Stromal cell of bone marrow (primary cell): ENCODE measurements at regions not wholly inside any gene's neighbourhood (a gene's known extent, or its start where the extent isn't known, plus 50 kb on each side); places are given as distances from the start of the nearest gene placed in this dataset.
"Not testable (repeated sequence)": the region's sequence is repeated elsewhere in the genome, so short reads cannot be mapped to it uniquely, and the experiment has no call there.

Experiments
- DNase-seq: peaks from one replicate; pipeline ENCODE4 v3.0.0-alpha.2; 2012; ENCODE audit warnings: low read depth

GRCh38 chr3:101913168-101913567 is 63.9 kb downstream of the NFKBIZ start:
- no peak for DNase-seq

GRCh38 chr3:101917761-101918160 is 68.4 kb downstream of the NFKBIZ start:
- not testable (repeated sequence) for DNase-seq

GRCh38 chr3:101922151-101922725 is 72.9 kb downstream of the NFKBIZ start:
- not testable (repeated sequence) for DNase-seq

- not testable (repeated sequence) for DNase-seq
Observed at GRCh38 chr3:101924621-101925020, 75.3 kb downstream of the NFKBIZ start.

- DNase-seq = not testable (repeated sequence)
Observed at GRCh38 chr3:101925124-101925523, 75.8 kb downstream of the NFKBIZ start.

GRCh38 chr3:101925564-101925963 is 76.2 kb downstream of the NFKBIZ start:
- DNase-seq = no peak

GRCh38 chr3:101926594-101927105 is 77.3 kb downstream of the NFKBIZ start:
- no peak for DNase-seq

GRCh38 chr3:101928890-101929289 is 79.6 kb downstream of the NFKBIZ start:
- peak; percentile 38 for DNase-seq

GRCh38 chr3:101931081-101931480 is 81.8 kb downstream of the NFKBIZ start:
- no peak for DNase-seq

- no peak for DNase-seq
Observed at GRCh38 chr3:101932326-101933068, 83.2 kb downstream of the NFKBIZ start.

GRCh38 chr3:101936419-101937356 is 87.4 kb downstream of the NFKBIZ start:
- DNase-seq = peak; percentile 89

- no peak for DNase-seq
Observed at GRCh38 chr3:101938262-101938847, 89.0 kb downstream of the NFKBIZ start.

GRCh38 chr3:101939361-101940049 is 90.2 kb downstream of the NFKBIZ start:
- DNase-seq = no peak

GRCh38 chr3:101940521-101941317 is 91.4 kb downstream of the NFKBIZ start:
- DNase-seq = peak; percentile 92

GRCh38 chr3:101941318-101942040 is 92.2 kb downstream of the NFKBIZ start:
- DNase-seq = no peak

GRCh38 chr3:101942356-101942755 is 93.0 kb downstream of the NFKBIZ start:
- DNase-seq = peak; percentile 41

- no peak for DNase-seq
Observed at GRCh38 chr3:101943029-101943428, 93.7 kb downstream of the NFKBIZ start.

- no peak for DNase-seq
Observed at GRCh38 chr3:101944308-101944707, 95.0 kb downstream of the NFKBIZ start.

GRCh38 chr3:101945980-101946379 is 96.7 kb downstream of the NFKBIZ start:
- no peak for DNase-seq

GRCh38 chr3:101946906-101947305 is 97.6 kb downstream of the NFKBIZ start:
- DNase-seq = no peak
